Motor neuron (in vitro differentiated cells): ENCODE measurements at regions not wholly inside any gene's neighbourhood (a gene's known extent, or its start where the extent isn't known, plus 50 kb on each side); places are given as distances from the start of the nearest gene placed in this dataset.

ENCODE experiments used
- ATAC-seq, 8 experiments: fragments of 200-7000 bp; cut with Tn5 transposase; replicated peaks in 6 of 8; 2 replicates each; pipeline ENCODE4 v1.8.0; 2021; ENCODE audit warnings: mild to moderate bottlenecking in 8 of 8, moderate library complexity in 8 of 8
- H3K27ac ChIP-seq, 2 donors: fragments of 250-450 bp; sonication (Bioruptor Pico); 2 replicates each; pipeline ENCODE4 v1.9.0; 2021; ENCODE audit warnings: antibody characterized with exemption in 2 of 2, mild to moderate bottlenecking in 2 of 2, moderate library complexity in 1 of 2
- H3K4me1 ChIP-seq, 2 donors: fragments of 250-450 bp; sonication (Bioruptor Pico); replicated peaks in 1 of 2; 2 replicates each; pipeline ENCODE4 v1.6.1; 2021; ENCODE audit warnings: antibody characterized with exemption in 2 of 2, mild to moderate bottlenecking in 2 of 2, moderate library complexity in 1 of 2
- H3K4me3 ChIP-seq, 5 donors: fragments of 250-450 bp; sonication (Bioruptor Pico); 2 replicates each; pipeline ENCODE4 v1.9.0; 2021; ENCODE audit warnings: antibody characterized with exemption in 5 of 5, mild to moderate bottlenecking in 5 of 5, moderate library complexity in 4 of 5
- WGBS, 10 experiments: fragments of 450-650 bp; shearing (Covaris generic); methylation state at CpG; one replicate each; pipeline ENCODE4 v1.0.0; 2022; 5-methylcytosine and 5-hydroxymethylcytosine counted together
- in situ Hi-C, 9 experiments: fragments of 400-800 bp; cut with MboI; loops; one replicate each; pipeline ENCODE4 v1.15.0; 2021; ENCODE audit warnings: low sequenced_read_pairs in 9 of 9, low pct_unique_long_range_greater_than_20kb in 2 of 9; ENCODE audit not compliant: unreplicated experiment in 9 of 9

GRCh38 chr15:66936861-66937582 is 128.4 kb upstream of the SMAD3 start:
- in situ Hi-C loops, result loop anchor here in 6 of 9 experiments (25.0 kb wide), 3 partner anchors 375 to 900 kb away; partner anchors contain the start of genes RNU6-1 (in 4 of the 6) and SKOR1 (in 4 of the 6)
- peaks cover 0 to under 1% of the 10 kb centered on the region in 2 donors for H3K4me1 ChIP-seq
- no peak overlapping the region for H3K27ac ChIP-seq
- no peak overlapping the region for H3K4me3 ChIP-seq
- ATAC-seq, result no peak
- WGBS, 10 experiments, result 0 to 87% (median 48%) methylated on average over 1 to 6 of the region's 8 CpGs; no CpG with 5 or more reads in 2 of the 10 experiments

- H3K4me3 ChIP-seq, result no peak overlapping the region
Measured at GRCh38 chr15:66937588-66937987, 127.8 kb upstream of the SMAD3 start.

GRCh38 chr15:66938114-66938830 is 127.1 kb upstream of the SMAD3 start:
- Histone ChIP-seq H3K27ac (no peak overlapping the region), H3K4me1 (no peaks in the 10 kb centered on the region), H3K4me3 (no peak overlapping the region)
- 63 to 100% (median 83%) methylated on average over 1 to 3 of the region's 3 CpGs; no CpG with 5 or more reads in 3 of the 10 experiments for WGBS, 10 experiments
- in situ Hi-C loops, result loop anchor here in 6 of 9 experiments (25.0 kb wide), 3 partner anchors 374 to 899 kb away; partner anchors contain the start of genes RNU6-1 (in 4 of the 6) and SKOR1 (in 4 of the 6)
- ATAC-seq, result no peak

More at GRCh38 chr15:66937588-66937987, 127.8 kb upstream of the SMAD3 start:
- no peak for ATAC-seq
- in situ Hi-C loops, result loop anchor here in 6 of 9 experiments (25.0 kb wide), 3 partner anchors 375 to 900 kb away; partner anchors contain the start of genes RNU6-1 (in 4 of the 6) and SKOR1 (in 4 of the 6)
- whole genome bisulfite sequencing, 10 experiments, result 83 to 100% (median 95%) methylated on average over 1 to 3 of the region's 3 CpGs; no CpG with 5 or more reads in 4 of the 10 experiments
- Histone ChIP-seq H3K4me1 (no peaks in the 10 kb centered on the region), H3K27ac (no peak overlapping the region)

- WGBS, 10 experiments, result 44 to 96% (median 83%) methylated on average over 1 to 3 of the region's 3 CpGs; no CpG with 5 or more reads in 4 of the 10 experiments
- H3K4me1 ChIP-seq, result no peaks in the 10 kb centered on the region
- in situ Hi-C loops, result loop anchor here in 6 of 9 experiments (25.0 kb wide), 3 partner anchors 373 to 898 kb away; partner anchors contain the start of genes RNU6-1 (in 4 of the 6) and SKOR1 (in 4 of the 6)
- H3K4me3 ChIP-seq, result no peak overlapping the region
- ATAC-seq, result no peak
- H3K27ac ChIP-seq, result no peak overlapping the region
Measured at GRCh38 chr15:66939016-66939415, 126.4 kb upstream of the SMAD3 start.

- no peak overlapping the region for H3K27ac ChIP-seq
- H3K4me3 ChIP-seq, result no peak overlapping the region
- in situ Hi-C loops, result loop anchor here in 7 of 9 experiments (10.0 to 25.0 kb wide), 4 partner anchors 373 to 898 kb away; partner anchors contain the start of genes RNU6-1 (in 4 of the 7) and SKOR1 (in 4 of the 7)
- ATAC-seq, result no peak
- 67 to 94% (median 83%) methylated on average over 1 to 8 of the region's 8 CpGs; no CpG with 5 or more reads in 2 of the 10 experiments for WGBS, 10 experiments
- no peaks in the 10 kb centered on the region for H3K4me1 ChIP-seq
Measured at GRCh38 chr15:66939451-66940023, 125.9 kb upstream of the SMAD3 start.

GRCh38 chr15:66940368-66940767 is 125.0 kb upstream of the SMAD3 start:
- in situ Hi-C loops, result loop anchor here in 7 of 9 experiments (10.0 to 25.0 kb wide), 4 partner anchors 372 to 897 kb away; partner anchors contain the start of genes RNU6-1 (in 4 of the 7) and SKOR1 (in 4 of the 7)
- H3K4me3 ChIP-seq, result no peak overlapping the region
- 67 to 95% (median 80%) methylated on average over 1 to 2 of the region's 2 CpGs; no CpG with 5 or more reads in 1 of the 10 experiments for WGBS, 10 experiments
- no peaks in the 10 kb centered on the region for H3K4me1 ChIP-seq
- no peak overlapping the region for H3K27ac ChIP-seq
- no peak for ATAC-seq

GRCh38 chr15:66941108-66941711 is 124.2 kb upstream of the SMAD3 start:
- H3K4me3 ChIP-seq, result no peak overlapping the region
- H3K4me1 ChIP-seq, result no peaks in the 10 kb centered on the region
- in situ Hi-C loops, result loop anchor here in 7 of 9 experiments (10.0 to 25.0 kb wide), 4 partner anchors 371 to 896 kb away; partner anchors contain the start of genes RNU6-1 (in 4 of the 7) and SKOR1 (in 4 of the 7)
- WGBS, 10 experiments, result 0 to 94% (median 76%) methylated on average over 1 to 9 of the region's 16 CpGs; no CpG with 5 or more reads in 3 of the 10 experiments
- peak in 3 of 8 experiments; percentile 36 to 52 (median 51) for ATAC-seq
- no peak overlapping the region for H3K27ac ChIP-seq

- ATAC-seq, result no peak
- in situ Hi-C loops, result loop anchor here in 7 of 9 experiments (10.0 to 25.0 kb wide), 4 partner anchors 371 to 896 kb away; partner anchors contain the start of genes RNU6-1 (in 4 of the 7) and SKOR1 (in 4 of the 7)
- no peaks in the 10 kb centered on the region for H3K4me1 ChIP-seq
- WGBS, 10 experiments, result 80 to 100% (median 95%) methylated on average over 1 to 3 of the region's 3 CpGs; no CpG with 5 or more reads in 7 of the 10 experiments
- H3K4me3 ChIP-seq, result no peak overlapping the region
- no peak overlapping the region for H3K27ac ChIP-seq
Measured at GRCh38 chr15:66941791-66942190, 123.6 kb upstream of the SMAD3 start.

GRCh38 chr15:66942649-66943390 is 122.6 kb upstream of the SMAD3 start:
- peak in 1 of 8 experiments; percentile 5 for ATAC-seq
- in situ Hi-C loops, result loop anchor here in 7 of 9 experiments (10.0 to 25.0 kb wide), 4 partner anchors 369 to 894 kb away; partner anchors contain the start of genes RNU6-1 (in 4 of the 7) and SKOR1 (in 4 of the 7)
- H3K4me3 ChIP-seq, result no peak overlapping the region
- no peaks in the 10 kb centered on the region for H3K4me1 ChIP-seq
- 69 to 100% (median 90%) methylated on average over 1 to 5 of the region's 11 CpGs; no CpG with 5 or more reads in 6 of the 10 experiments for WGBS, 10 experiments
- no peak overlapping the region for H3K27ac ChIP-seq

GRCh38 chr15:66943456-66944095 is 121.8 kb upstream of the SMAD3 start:
- no peak overlapping the region for H3K27ac ChIP-seq
- no CpG with 5 or more reads among the region's 10 CpGs for WGBS, 10 experiments
- peak in 2 of 8 experiments; percentile 5 to 19 for ATAC-seq
- no peaks in the 10 kb centered on the region for H3K4me1 ChIP-seq
- no peak overlapping the region for H3K4me3 ChIP-seq
- in situ Hi-C loops, result loop anchor here in 7 of 9 experiments (10.0 to 25.0 kb wide), 4 partner anchors 369 to 894 kb away; partner anchors contain the start of genes RNU6-1 (in 4 of the 7) and SKOR1 (in 4 of the 7)

- in situ Hi-C loops, result loop anchor here in 7 of 9 experiments (10.0 to 25.0 kb wide), 4 partner anchors 368 to 893 kb away; partner anchors contain the start of genes RNU6-1 (in 4 of the 7) and SKOR1 (in 4 of the 7)
- WGBS, 10 experiments, result 90 to 100% (median 99%) methylated on average over 1 to 7 of the region's 14 CpGs; no CpG with 5 or more reads in 6 of the 10 experiments
- no peaks in the 10 kb centered on the region for H3K4me1 ChIP-seq
- no peak overlapping the region for H3K4me3 ChIP-seq
- no peak overlapping the region for H3K27ac ChIP-seq
- ATAC-seq, result no peak
Measured at GRCh38 chr15:66944121-66944520, 121.3 kb upstream of the SMAD3 start.
